K562 (cell line): ENCODE measurements at regions not wholly inside any gene's neighbourhood (a gene's known extent, or its start where the extent isn't known, plus 50 kb on each side); places are given as distances from the start of the nearest gene placed in this dataset.

ENCODE experiments used
- ATAC-seq: fragments of 200-7000 bp; cut with Tn5 transposase; 3 replicates; pipeline ENCODE4 v1.9.1; 2020; ENCODE audit warnings: moderate library complexity
- BruUV-seq: library from RNA; stranded (reverse); fragments of 400-500 nt; replicated peaks from 2 replicates; lab custom pipeline; 2021; lab: Mats Ljungman, UMichigan
- CTCF ChIA-PET: fragments of 300-600 bp; formaldehyde crosslinking; extraction: SDS; loops from one replicate; lab custom pipeline; 2021; ENCODE audit warnings: low intra/inter-chr PET ratio; lab: Yijun Ruan, JAX
- POLR2A ChIA-PET: fragments of 300-600, 350-650 bp; sonication (Branson Sonifier 250); formaldehyde crosslinking; extraction: SDS; loops from one replicate; lab custom pipeline; 2021; ENCODE audit warnings: antibody characterized with exemption, inconsistent platforms; lab: Yijun Ruan, JAX
- DNase-seq, 4 experiments: peaks; one replicate each; pipeline versions ENCODE4 v3.0.0 to v3.0.0-alpha.2; 2011 to 2018; ENCODE audit warnings: low spot score in 3 of 4, mixed read lengths in 3 of 4; ENCODE audit errors: extremely low read depth in 1 of 4
- FAIRE-seq: peaks from 2 replicates; lab custom pipeline; 2011; peaks lifted over from hg19 to GRCh38; lab: Jason Lieb, UNC
- H2AFZ ChIP-seq: 2 replicates; pipeline ENCODE4 v1.6.0; 2011; ENCODE audit warnings: low read depth, low read length, control low read depth, inconsistent platforms
- H3K27ac ChIP-seq: fragments of 200-600 bp; 3 replicates; pipeline ENCODE4 v1.8.0; 2011; ENCODE audit warnings: low read depth, mild to moderate bottlenecking, control low read depth, inconsistent platforms, low read length, moderate library complexity, mixed read lengths; ENCODE audit errors: extremely low read depth
- H3K27me3 ChIP-seq, 2 experiments: fragments of 300-600 bp in 1 of 2; 2 replicates in 1 of 2; 3 replicates in 1 of 2; pipeline versions ENCODE4 v1.6.0 to v1.8.0; 2011; ENCODE audit warnings: inconsistent platforms in 2 of 2, low read length in 2 of 2, mild to moderate bottlenecking in 1 of 2, mixed read lengths in 1 of 2, moderate library complexity in 1 of 2; ENCODE audit not compliant: control insufficient read depth in 2 of 2, insufficient read depth in 2 of 2
- H3K36me3 ChIP-seq: fragments of 300-600 bp; 3 replicates; pipeline ENCODE4 v1.8.0; 2011; ENCODE audit warnings: mild to moderate bottlenecking, low read length, inconsistent platforms; ENCODE audit not compliant: control insufficient read depth, insufficient read depth
- H3K4me1 ChIP-seq, 2 experiments: fragments of 200-600 bp in 1 of 2; replicated peaks in 1 of 2; 2 replicates in 1 of 2; 3 replicates in 1 of 2; pipeline versions ENCODE4 v1.5.1 to v1.8.0; 2011; ENCODE audit warnings: inconsistent platforms in 2 of 2, low read length in 2 of 2, mild to moderate bottlenecking in 1 of 2, mixed read lengths in 1 of 2, moderate library complexity in 1 of 2; ENCODE audit not compliant: control insufficient read depth in 2 of 2, insufficient read depth in 2 of 2
- H3K4me2 ChIP-seq: 2 replicates; pipeline ENCODE4 v1.6.1; 2011; ENCODE audit warnings: low read length, control low read depth, inconsistent platforms, mixed read lengths; ENCODE audit not compliant: insufficient read depth
- H3K4me3 ChIP-seq: fragments of 200-600 bp; sonication (generic), shearing (Covaris generic); 2 replicates; pipeline ENCODE4 v1.5.1; 2016; ENCODE audit warnings: control low read depth, inconsistent platforms
- H3K79me2 ChIP-seq: fragments of 200-600 bp; 3 replicates; pipeline ENCODE4 v1.8.0; 2011; ENCODE audit warnings: low read length, inconsistent platforms; ENCODE audit not compliant: control insufficient read depth, insufficient read depth
- H3K9ac ChIP-seq, 2 experiments: 2 replicates each; pipeline versions ENCODE4 v1.6.0 to v1.6.1; 2011; ENCODE audit warnings: low read depth in 2 of 2, low read length in 2 of 2, control low read depth in 1 of 2, inconsistent platforms in 1 of 2, mild to moderate bottlenecking in 1 of 2, mixed read lengths in 1 of 2; ENCODE audit not compliant: insufficient read depth in 1 of 2
- H3K9me1 ChIP-seq: one replicate; pipeline ENCODE4 v1.6.0; 2011; ENCODE audit warnings: inconsistent platforms, mild to moderate bottlenecking, low read length, moderate library complexity; ENCODE audit not compliant: control insufficient read depth, insufficient read depth
- H3K9me3 ChIP-seq: replicated peaks from 2 replicates; pipeline ENCODE4 v1.5.1; 2011; ENCODE audit warnings: low read depth, low read length, inconsistent platforms; ENCODE audit not compliant: control insufficient read depth, insufficient read depth
- H4K20me1 ChIP-seq: replicated peaks from 2 replicates; pipeline ENCODE4 v1.6.1; 2011; ENCODE audit warnings: low read length, inconsistent platforms, mixed read lengths; ENCODE audit not compliant: control insufficient read depth, insufficient read depth
- CHD7 ChIP-seq: fragments of 200-600 bp; sonication (generic); IDR thresholded peaks from one replicate; pipeline ENCODE4 v1.6.1; 2012; ENCODE audit warnings: mild to moderate bottlenecking, low read depth, low read length, inconsistent platforms
- DEAF1 ChIP-seq: fragments of 450-650 bp; formaldehyde crosslinking; IDR thresholded peaks from 2 replicates; pipeline ENCODE4 v1.4.0; 2020; ENCODE audit warnings: mild to moderate bottlenecking, moderate library complexity
- MAX ChIP-seq: sonication (generic); formaldehyde crosslinking; IDR thresholded peaks from 2 replicates; pipeline ENCODE4 v1.9.0; 2022; ENCODE audit warnings: mild to moderate bottlenecking, missing genetic modification reagents
- MAZ ChIP-seq, 2 experiments: fragments of 450-650 bp in 1 of 2; sonication (generic) in 1 of 2; formaldehyde crosslinking; IDR thresholded peaks in 1 of 2; conservative IDR thresholded peaks in 1 of 2; 2 replicates each; pipeline versions ENCODE4 v1.4.0 to v1.5.0; 2020; ENCODE audit warnings: mild to moderate bottlenecking in 1 of 2, missing genetic modification reagents in 1 of 2
- SIN3B ChIP-seq: fragments of 450-650 bp; IDR thresholded peaks from 2 replicates; pipeline ENCODE4 v1.6.1; 2017; ENCODE audit warnings: low read depth, mild to moderate bottlenecking, moderate library complexity
- TOE1 ChIP-seq, 2 experiments: fragments of 450-650 bp in 1 of 2; sonication (generic) in 1 of 2; formaldehyde crosslinking in 1 of 2; IDR thresholded peaks; 2 replicates each; pipeline versions ENCODE4 v1.7.1 to v1.8.0; 2016 to 2022; ENCODE audit warnings: borderline replicate concordance in 2 of 2, mild to moderate bottlenecking in 2 of 2, antibody characterized with exemption in 1 of 2, inconsistent platforms in 1 of 2, low read depth in 1 of 2, missing genetic modification reagents in 1 of 2, moderate library complexity in 1 of 2
- ZKSCAN3 ChIP-seq: fragments of 250-450 bp; sonication (Bioruptor Pico); IDR thresholded peaks from 2 replicates; pipeline ENCODE4 v1.4.0; 2020
- WGBS: fragments of 100-300 bp; shearing (Covaris generic); methylation state at CpG from one replicate; pipeline ENCODE4 v1.1.6; 2016; ENCODE audit warnings: low coverage, mixed read lengths; ENCODE audit not compliant: insufficient coverage; ENCODE audit errors: missing lambda C conversion rate; 5-methylcytosine and 5-hydroxymethylcytosine counted together
- in situ Hi-C: fragments of 300-500 bp; cut with MboI; formaldehyde crosslinking; loops from 4 replicates; pipeline ENCODE4 v1.15.0; 2018; ENCODE audit warnings: inconsistent platforms, mixed read lengths
- intact Hi-C: fragments of 100-400 bp; cut with micrococcal nuclease; formaldehyde crosslinking; loops from 2 replicates; pipeline ENCODE4 v1.14.2; 2022

DNA sequence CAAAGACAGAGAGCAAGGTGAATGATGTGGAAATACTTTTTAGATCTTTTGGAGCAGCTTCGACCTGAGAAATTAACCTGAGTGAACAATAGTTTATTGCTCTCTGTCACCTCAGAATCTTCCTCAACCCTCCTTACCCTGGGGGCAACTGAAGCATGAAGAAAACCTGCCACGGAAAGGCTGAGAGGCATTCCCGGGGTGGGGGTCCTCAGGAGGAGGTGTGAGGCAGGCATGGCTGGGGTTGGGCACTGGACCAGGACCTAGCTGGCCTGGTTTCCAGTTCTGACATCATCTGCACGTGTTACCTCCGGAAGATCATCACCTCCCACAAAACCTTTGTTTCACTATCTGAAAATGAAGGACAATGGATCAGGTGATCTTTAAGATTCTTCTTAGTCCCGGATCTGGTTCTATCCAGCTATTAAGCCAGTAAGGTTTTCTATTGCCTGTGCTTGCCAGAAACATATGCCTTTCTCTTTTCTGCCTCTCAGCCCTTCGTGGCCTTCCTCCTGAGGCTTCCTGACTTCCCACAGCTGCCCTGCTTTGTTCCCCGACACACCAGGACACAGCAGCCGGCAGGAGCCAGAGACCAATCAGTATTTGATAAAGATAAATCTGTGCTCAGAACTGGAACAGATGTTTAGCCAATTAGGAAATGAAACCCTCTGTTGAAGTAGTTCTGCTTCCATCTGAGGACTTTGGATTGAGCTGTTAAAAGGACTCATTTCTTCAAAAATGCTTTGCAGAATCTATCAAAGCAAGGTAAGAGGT is 232.5 kb downstream of the TDRD15 start:
- H4K20me1 ChIP-seq: no peaks in the 10 kb centered on the region
- in situ Hi-C loops: no loop called here
- H3K9me3 ChIP-seq: no peaks in the 10 kb centered on the region
- H3K27me3 ChIP-seq: no peaks in the 10 kb centered on the region
- ChIA-PET POLR2A (interaction anchor here (0.6 kb wide), 1 partner anchor 21 kb away, joined by 4 read pairs; no protein-coding TSS in a partner anchor), CTCF (no interaction called here)
- no peak overlapping the region for H3K9ac ChIP-seq
- no peaks in the 10 kb centered on the region for H3K4me1 ChIP-seq
- ATAC-seq (no peak), FAIRE-seq (no peak), DNase-seq (no peak)
- no peaks in the 10 kb centered on the region for H3K79me2 ChIP-seq
- intact Hi-C loops: no loop called here
- H3K4me3 ChIP-seq: no peak overlapping the region
- BruUV-seq: no TSS peak
- no peak overlapping the region for H3K4me2 ChIP-seq
- H3K27ac ChIP-seq: no peak overlapping the region
- WGBS: 0% methylated on average over 9 of the region's 9 CpGs
- no peaks in the 10 kb centered on the region for H3K9me1 ChIP-seq
- H3K36me3 ChIP-seq: no peaks in the 10 kb centered on the region
- no peak overlapping the region for H2AFZ ChIP-seq
- TF ChIP-seq MAZ (CRISPR knock-in tag; conservative IDR thresholded peaks at IDR 0.05 in 1 of 2, IDR thresholded peaks at IDR 0.05 in 1 of 2): no peak
- TF ChIP-seq ZKSCAN3 (CRISPR knock-in tag): no peak
- no peak for TF ChIP-seq DEAF1
- TF ChIP-seq SIN3B: no peak
- no peak for TF ChIP-seq MAX
- TF ChIP-seq CHD7: no peak
- TF ChIP-seq TOE1 (IDR thresholded peaks at IDR 0.05; ENCODE audit: borderline replicate concordance): no peak
- TF ChIP-seq TOE1 (CRISPR knock-in tag; IDR thresholded peaks at IDR 0.05; ENCODE audit: borderline replicate concordance, low read depth): no peak
